ENCODE measurements at regions not wholly inside any gene's neighbourhood (a gene's known extent, or its start where the extent isn't known, plus 50 kb on each side); places are given as distances from the start of the nearest gene placed in this dataset.
"Not testable (repeated sequence)": the region's sequence is repeated elsewhere in the genome, so short reads cannot be mapped to it uniquely, and the experiment has no call there.

DNA sequence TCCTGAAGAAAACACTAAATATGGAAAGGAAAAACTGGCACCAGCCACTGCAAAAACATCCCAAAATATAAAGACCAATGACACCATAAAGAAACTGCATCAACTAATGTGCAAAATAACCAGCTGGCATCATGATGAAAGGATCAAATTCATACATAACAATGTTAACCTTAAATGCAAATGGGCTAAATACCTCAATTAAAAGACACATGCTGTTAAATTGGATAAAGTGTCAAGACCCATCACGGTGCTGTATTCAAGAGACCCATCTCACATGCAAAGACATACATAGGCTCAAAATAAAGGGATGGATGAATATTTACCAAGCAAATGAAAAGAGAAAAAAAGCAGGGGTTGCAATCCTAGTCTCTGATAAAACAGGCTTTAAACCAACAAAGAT, 231.9 kb downstream of the RPRM start:
- H3K9ac ChIP-seq (ENCODE audit: insufficient read depth, low read depth, low read length); CTCF ChIA-PET (ENCODE audit: low intra/inter-chr PET ratio, low total read pairs); H3K4me1 ChIP-seq (ENCODE audit: insufficient read depth, low read length); H3K4me3 ChIP-seq (replicated peaks in 1 of 3; ENCODE audit: insufficient read depth in 1 of 3, low read depth in 2 of 3, low read length in 3 of 3); in situ Hi-C loops (cut with HindIII; ENCODE audit: extremely low pct_ligation_motif_present, low pct_unique_long_range_greater_than_20kb); H3K27ac ChIP-seq (ENCODE audit: extremely low read length, insufficient read depth, low read length); DNase-seq (ENCODE audit: low spot score); H4K20me1 ChIP-seq (ENCODE audit: insufficient read depth, low read length); H3K27me3 ChIP-seq (ENCODE audit: control insufficient read depth in 1 of 2, insufficient read depth in 2 of 2, low read length in 2 of 2); POLR2A ChIA-PET; FAIRE-seq; H3K36me3 ChIP-seq (replicated peaks in 1 of 2; ENCODE audit: control insufficient read depth in 1 of 2, insufficient read depth in 2 of 2, low read length in 2 of 2); H3K4me2 ChIP-seq (ENCODE audit: low read depth, low read length); BruUV-seq (replicated peaks); H3K9me3 ChIP-seq (ENCODE audit: low read length); H3K79me2 ChIP-seq (ENCODE audit: insufficient read depth, low read length); H2AFZ ChIP-seq (ENCODE audit: low read length); ATAC-seq; intact Hi-C loops (cut with micrococcal nuclease; ENCODE audit: unreplicated experiment): not testable (repeated sequence)
- 5% methylated on average over 1 of the region's 1 CpG for WGBS (ENCODE audit: low lambda C conversion rate)

DNA sequence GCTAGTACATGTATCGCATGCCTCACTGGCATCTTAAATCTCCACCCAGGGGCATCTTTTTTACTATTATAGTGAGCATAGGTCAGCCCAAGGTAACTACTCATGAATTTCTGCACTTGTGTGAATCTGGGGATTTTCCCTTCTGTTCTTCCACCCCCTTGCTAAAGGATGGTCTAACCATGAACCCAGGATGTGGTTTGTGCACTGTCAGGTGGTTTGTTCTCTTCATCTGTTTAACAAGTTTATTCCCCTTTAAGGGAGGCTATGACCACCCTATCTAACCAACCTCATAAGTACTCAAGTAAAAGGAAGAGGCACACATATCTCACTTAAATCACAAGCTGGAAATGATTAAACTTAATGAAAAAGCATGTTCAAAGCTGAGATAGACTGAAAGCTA, 243.0 kb downstream of the RPRM start:
- no peaks in the 10 kb centered on the region for H3K36me3 ChIP-seq (replicated peaks in 1 of 2; ENCODE audit: control insufficient read depth in 1 of 2, insufficient read depth in 2 of 2, low read length in 2 of 2)
- H2AFZ ChIP-seq (ENCODE audit: low read length): no peak overlapping the region
- H3K27me3 ChIP-seq (ENCODE audit: control insufficient read depth in 1 of 2, insufficient read depth in 2 of 2, low read length in 2 of 2): no peaks in the 10 kb centered on the region
- POLR2A ChIA-PET: no interaction called here
- no peak overlapping the region for H3K9ac ChIP-seq (ENCODE audit: insufficient read depth, low read depth, low read length)
- H3K4me2 ChIP-seq (ENCODE audit: low read depth, low read length): no peak overlapping the region
- in situ Hi-C loops (cut with HindIII; ENCODE audit: extremely low pct_ligation_motif_present, low pct_unique_long_range_greater_than_20kb): no loop called here
- no peak overlapping the region for H3K27ac ChIP-seq (ENCODE audit: extremely low read length, insufficient read depth, low read length)
- no peaks in the 10 kb centered on the region for H3K9me3 ChIP-seq (ENCODE audit: low read length)
- no peaks in the 10 kb centered on the region for H3K4me1 ChIP-seq (ENCODE audit: insufficient read depth, low read length)
- FAIRE-seq (no peak), DNase-seq (ENCODE audit: low spot score) (no peak), ATAC-seq (no peak)
- WGBS (ENCODE audit: low lambda C conversion rate): 8% methylated on average over 1 of the region's 1 CpG
- CTCF ChIA-PET (ENCODE audit: low intra/inter-chr PET ratio, low total read pairs): no interaction called here
- no peaks in the 10 kb centered on the region for H3K79me2 ChIP-seq (ENCODE audit: insufficient read depth, low read length)
- H4K20me1 ChIP-seq (ENCODE audit: insufficient read depth, low read length): no peaks in the 10 kb centered on the region
- TF ChIP-seq ZNF207 (IDR thresholded peaks at IDR 0.05; ENCODE audit: borderline replicate concordance) (no peak), SRY (CRISPR knock-in tag; IDR thresholded peaks at IDR 0.05) (no peak), TBX2 (CRISPR knock-in tag; IDR thresholded peaks at IDR 0.05; ENCODE audit: borderline replicate concordance) (no peak), NFKB2 (CRISPR knock-in tag; IDR thresholded peaks at IDR 0.05; ENCODE audit: borderline replicate concordance) (no peak), FOXK1 (CRISPR knock-in tag; IDR thresholded peaks at IDR 0.05; ENCODE audit: borderline replicate concordance, low read depth) (no peak), ZEB1 (IDR thresholded peaks at IDR 0.05; ENCODE audit: insufficient replicate concordance, low read depth) (no peak)
- TF ChIP-seq, protein P1, sequence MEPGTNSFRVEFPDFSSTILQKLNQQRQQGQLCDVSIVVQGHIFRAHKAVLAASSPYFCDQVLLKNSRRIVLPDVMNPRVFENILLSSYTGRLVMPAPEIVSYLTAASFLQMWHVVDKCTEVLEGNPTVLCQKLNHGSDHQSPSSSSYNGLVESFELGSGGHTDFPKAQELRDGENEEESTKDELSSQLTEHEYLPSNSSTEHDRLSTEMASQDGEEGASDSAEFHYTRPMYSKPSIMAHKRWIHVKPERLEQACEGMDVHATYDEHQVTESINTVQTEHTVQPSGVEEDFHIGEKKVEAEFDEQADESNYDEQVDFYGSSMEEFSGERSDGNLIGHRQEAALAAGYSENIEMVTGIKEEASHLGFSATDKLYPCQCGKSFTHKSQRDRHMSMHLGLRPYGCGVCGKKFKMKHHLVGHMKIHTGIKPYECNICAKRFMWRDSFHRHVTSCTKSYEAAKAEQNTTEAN (CRISPR knock-in tag; conservative IDR thresholded peaks at IDR 0.05): no peak
- H3K4me3 ChIP-seq (replicated peaks in 1 of 3; ENCODE audit: insufficient read depth in 1 of 3, low read depth in 2 of 3, low read length in 3 of 3): no peak overlapping the region
- no TSS peak for BruUV-seq (replicated peaks)
- intact Hi-C loops (cut with micrococcal nuclease; ENCODE audit: unreplicated experiment): no loop called here

All from HepG2 (cell line).